ENCODE measurements at regions not wholly inside any gene's neighbourhood (a gene's known extent, or its start where the extent isn't known, plus 50 kb on each side); places are given as distances from the start of the nearest gene placed in this dataset.
"Not testable (repeated sequence)": the region's sequence is repeated elsewhere in the genome, so short reads cannot be mapped to it uniquely, and the experiment has no call there.

GRCh38 chr18:59038295-59039039 is 101.2 kb upstream of the SEC11C start:
- DNase-seq, result no peak
- peaks cover 5 to 9% (median 7%) of the 10 kb centered on the region in 4 donors for H3K4me1 ChIP-seq
- no peak overlapping the region for H3K4me3 ChIP-seq
- WGBS, 5 donors, result 70 to 82% (median 71%) methylated on average over 8 of the region's 8 CpGs
- H3K27me3 ChIP-seq, result no peaks in the 10 kb centered on the region
- H3K36me3 ChIP-seq, result no peaks in the 10 kb centered on the region
- no peak overlapping the region for H3K27ac ChIP-seq
- TF ChIP-seq POLR2A (IDR thresholded peaks at IDR 0.05) (no peak), POLR2AphosphoS5 (IDR thresholded peaks at IDR 0.05) (no peak), EP300 (IDR thresholded peaks at IDR 0.05) (no peak)
- intact Hi-C loops (cut with DNase I; ENCODE audit: low total_unique reads), result no loop called here
- H3K9me3 ChIP-seq, result no peaks in the 10 kb centered on the region

GRCh38 chr18:59039040-59039320 is 100.7 kb upstream of the SEC11C start:
- whole genome bisulfite sequencing, 5 donors, result 53 to 67% (median 56%) methylated on average over 1 of the region's 1 CpG
- H3K4me3 ChIP-seq; H3K27me3 ChIP-seq; intact Hi-C loops (cut with DNase I; ENCODE audit: low total_unique reads); H3K9me3 ChIP-seq; H3K4me1 ChIP-seq; H3K27ac ChIP-seq; DNase-seq; H3K36me3 ChIP-seq: not testable (repeated sequence)

GRCh38 chr18:59039449-59039848 is 100.2 kb upstream of the SEC11C start:
- H3K9me3 ChIP-seq, result no peaks in the 10 kb centered on the region
- intact Hi-C loops (cut with DNase I; ENCODE audit: low total_unique reads), result no loop called here
- no peak for DNase-seq
- H3K27ac ChIP-seq, result no peak overlapping the region
- WGBS, 5 donors, result 95 to 98% (median 97%) methylated on average over 6 of the region's 6 CpGs
- no peaks in the 10 kb centered on the region for H3K36me3 ChIP-seq
- TF ChIP-seq POLR2A (IDR thresholded peaks at IDR 0.05) (no peak), CTCF (IDR thresholded peaks at IDR 0.05) (no peak), POLR2AphosphoS5 (IDR thresholded peaks at IDR 0.05) (no peak), EP300 (IDR thresholded peaks at IDR 0.05) (no peak)
- no peak overlapping the region for H3K4me3 ChIP-seq
- H3K4me1 ChIP-seq, result peaks cover 5 to 9% (median 7%) of the 10 kb centered on the region in 4 donors
- H3K27me3 ChIP-seq, result no peaks in the 10 kb centered on the region

GRCh38 chr18:59040770-59041148 is 98.9 kb upstream of the SEC11C start:
- Histone ChIP-seq H3K27ac (no peak overlapping the region), H3K4me1 (peaks cover 5 to 9% (median 7%) of the 10 kb centered on the region in 4 donors), H3K27me3 (no peaks in the 10 kb centered on the region), H3K9me3 (no peaks in the 10 kb centered on the region), H3K36me3 (no peaks in the 10 kb centered on the region), H3K4me3 (no peak overlapping the region)
- no peak for TF ChIP-seq POLR2A (IDR thresholded peaks at IDR 0.05)
- TF ChIP-seq EP300 (IDR thresholded peaks at IDR 0.05), result no peak
- no peak for TF ChIP-seq CTCF (IDR thresholded peaks at IDR 0.05)
- TF ChIP-seq POLR2AphosphoS5 (IDR thresholded peaks at IDR 0.05), result no peak
- 89 to 93% (median 91%) methylated on average over 6 to 8 of the region's 8 CpGs for WGBS, 5 donors
- no peak for DNase-seq
- intact Hi-C loops (cut with DNase I; ENCODE audit: low total_unique reads), result no loop called here

- no peak overlapping the region for H3K27ac ChIP-seq
These were observed 98.4 kb upstream of the SEC11C start for GRCh38 chr18:59041296-59041695.

More at GRCh38 chr18:59041296-59041695, 98.4 kb upstream of the SEC11C start:
- no peak for DNase-seq
- H3K9me3 ChIP-seq, result no peaks in the 10 kb centered on the region
- H3K4me1 ChIP-seq, result peaks cover 5 to 9% (median 7%) of the 10 kb centered on the region in 4 donors
- no peaks in the 10 kb centered on the region for H3K36me3 ChIP-seq
- no peak overlapping the region for H3K4me3 ChIP-seq
- intact Hi-C loops (cut with DNase I; ENCODE audit: low total_unique reads), result no loop called here
- 66 to 90% (median 84%) methylated on average over 6 of the region's 6 CpGs for WGBS, 5 donors
- H3K27me3 ChIP-seq, result no peaks in the 10 kb centered on the region
- no peak for TF ChIP-seq CTCF (IDR thresholded peaks at IDR 0.05)
- no peak for TF ChIP-seq EP300 (IDR thresholded peaks at IDR 0.05)
- no peak for TF ChIP-seq POLR2AphosphoS5 (IDR thresholded peaks at IDR 0.05)
- TF ChIP-seq POLR2A (IDR thresholded peaks at IDR 0.05), result no peak

All from stomach (tissue), 8 donors.